Panc1 (cell line): ENCODE measurements at regions not wholly inside any gene's neighbourhood (a gene's known extent, or its start where the extent isn't known, plus 50 kb on each side); places are given as distances from the start of the nearest gene placed in this dataset.

ENCODE experiments used
- ATAC-seq: fragments of 200-7000 bp; cut with Tn5 transposase; 2 replicates; pipeline ENCODE4 v1.9.1; 2020; ENCODE audit warnings: mild to moderate bottlenecking, moderate library complexity
- BruUV-seq: library from RNA; stranded (reverse); fragments of 400-500 nt; replicated peaks from 2 replicates; lab custom pipeline; 2021; lab: Mats Ljungman, UMichigan
- CTCF ChIA-PET: fragments of 300-600 bp; sonication (Branson Sonifier 250); formaldehyde crosslinking; loops from one replicate; lab custom pipeline; 2022; ENCODE audit warnings: antibody characterized with exemption; lab: Charles Lee
- POLR2A ChIA-PET: fragments of 300-600 bp; sonication (Branson Sonifier 250); formaldehyde crosslinking; loops from one replicate; lab custom pipeline; 2022; ENCODE audit warnings: antibody characterized with exemption; lab: Charles Lee
- DNase-seq: peaks from one replicate; pipeline ENCODE4 v3.0.0-alpha.2; 2010; ENCODE audit warnings: low read depth, low spot score
- H3K27ac ChIP-seq: 2 replicates; pipeline ENCODE4 v1.5.1; 2011; ENCODE audit warnings: mild to moderate bottlenecking, low read length, inconsistent platforms
- H3K27me3 ChIP-seq: fragments of 200-500 bp; sonication (Bioruptor generic); 2 replicates; pipeline ENCODE4 v1.6.0; 2014; ENCODE audit warnings: low read length, inconsistent platforms; ENCODE audit not compliant: control insufficient read depth, insufficient read depth
- H3K36me3 ChIP-seq: fragments of 200-500 bp; sonication (Bioruptor generic); 2 replicates; pipeline ENCODE4 v1.5.1; 2014; ENCODE audit warnings: inconsistent platforms, mild to moderate bottlenecking, low read length, moderate library complexity; ENCODE audit not compliant: control insufficient read depth, insufficient read depth
- H3K4me1 ChIP-seq: 2 replicates; pipeline ENCODE4 v1.5.1; 2011; ENCODE audit warnings: inconsistent platforms, mild to moderate bottlenecking, low read length, moderate library complexity; ENCODE audit not compliant: control insufficient read depth, insufficient read depth
- H3K4me3 ChIP-seq, 2 experiments: 2 replicates each; pipeline ENCODE4 v1.5.1; 2011 to 2012; ENCODE audit warnings: low read depth in 2 of 2, low read length in 2 of 2, mild to moderate bottlenecking in 2 of 2, inconsistent platforms in 1 of 2, moderate library complexity in 1 of 2
- H3K9me3 ChIP-seq: fragments of 200-500 bp; sonication (Bioruptor generic); 2 replicates; pipeline ENCODE4 v1.5.1; 2014; ENCODE audit warnings: low read depth, mild to moderate bottlenecking, inconsistent platforms, low read length, moderate library complexity; ENCODE audit not compliant: control insufficient read depth, insufficient read depth
- CTCF ChIP-seq: fragments of 450-650 bp; IDR thresholded peaks from 2 replicates; pipeline ENCODE4 v1.5.1; 2017; ENCODE audit warnings: mild to moderate bottlenecking
- POLR2AphosphoS5 ChIP-seq: IDR thresholded peaks from 2 replicates; pipeline ENCODE4 v1.6.1; 2012; ENCODE audit warnings: mild to moderate bottlenecking, low read depth, low read length, moderate library complexity
- SIN3A ChIP-seq: IDR thresholded peaks from 2 replicates; pipeline ENCODE4 v1.6.1; 2012; ENCODE audit warnings: low read depth, mild to moderate bottlenecking, low read length, moderate library complexity, borderline replicate concordance; ENCODE audit not compliant: insufficient read depth
- TCF7L2 ChIP-seq: IDR thresholded peaks from 2 replicates; pipeline ENCODE4 v1.6.1; 2011; ENCODE audit warnings: mild to moderate bottlenecking, low read depth, low read length, inconsistent platforms
- in situ Hi-C: cut with HindIII; loops from 2 replicates; pipeline ENCODE4 v1.10.0; 2016; ENCODE audit warnings: low sequenced_read_pairs, low pct_unique_long_range_greater_than_20kb
- intact Hi-C: fragments of 100-400 bp; cut with micrococcal nuclease; formaldehyde crosslinking; loops from one replicate; pipeline ENCODE4 v1.10.0; 2022; ENCODE audit not compliant: unreplicated experiment
- TF ChIP-seq, protein P1 (sequence below), 2 experiments: IDR thresholded peaks; 2 replicates each; pipeline ENCODE4 v1.6.1; 2011 to 2012; ENCODE audit warnings: low read depth in 2 of 2, control low read depth in 1 of 2, low read length in 1 of 2, mild to moderate bottlenecking in 1 of 2, moderate library complexity in 1 of 2; ENCODE audit not compliant: insufficient read depth in 1 of 2

GRCh38 chr7:81232084-81232799 is 313.4 kb upstream of the SEMA3C start:
- no peak overlapping the region for H3K4me3 ChIP-seq
- intact Hi-C loops = no loop called here
- H3K4me1 ChIP-seq = no peaks in the 10 kb centered on the region
- in situ Hi-C loops = no loop called here
- H3K27me3 ChIP-seq = no peaks in the 10 kb centered on the region
- peak overlapping the region; percentile 25; the same call in 1 of the 2 replicates for H3K27ac ChIP-seq
- peak; percentile 53; the same call in 1 of the 2 replicates for ATAC-seq
- H3K36me3 ChIP-seq = no peaks in the 10 kb centered on the region
- ChIA-PET CTCF (no interaction called here), POLR2A (no interaction called here)
- BruUV-seq = no TSS peak
- no peak for TF ChIP-seq CTCF
- TF ChIP-seq POLR2AphosphoS5 = no peak
- TF ChIP-seq, protein P1, sequence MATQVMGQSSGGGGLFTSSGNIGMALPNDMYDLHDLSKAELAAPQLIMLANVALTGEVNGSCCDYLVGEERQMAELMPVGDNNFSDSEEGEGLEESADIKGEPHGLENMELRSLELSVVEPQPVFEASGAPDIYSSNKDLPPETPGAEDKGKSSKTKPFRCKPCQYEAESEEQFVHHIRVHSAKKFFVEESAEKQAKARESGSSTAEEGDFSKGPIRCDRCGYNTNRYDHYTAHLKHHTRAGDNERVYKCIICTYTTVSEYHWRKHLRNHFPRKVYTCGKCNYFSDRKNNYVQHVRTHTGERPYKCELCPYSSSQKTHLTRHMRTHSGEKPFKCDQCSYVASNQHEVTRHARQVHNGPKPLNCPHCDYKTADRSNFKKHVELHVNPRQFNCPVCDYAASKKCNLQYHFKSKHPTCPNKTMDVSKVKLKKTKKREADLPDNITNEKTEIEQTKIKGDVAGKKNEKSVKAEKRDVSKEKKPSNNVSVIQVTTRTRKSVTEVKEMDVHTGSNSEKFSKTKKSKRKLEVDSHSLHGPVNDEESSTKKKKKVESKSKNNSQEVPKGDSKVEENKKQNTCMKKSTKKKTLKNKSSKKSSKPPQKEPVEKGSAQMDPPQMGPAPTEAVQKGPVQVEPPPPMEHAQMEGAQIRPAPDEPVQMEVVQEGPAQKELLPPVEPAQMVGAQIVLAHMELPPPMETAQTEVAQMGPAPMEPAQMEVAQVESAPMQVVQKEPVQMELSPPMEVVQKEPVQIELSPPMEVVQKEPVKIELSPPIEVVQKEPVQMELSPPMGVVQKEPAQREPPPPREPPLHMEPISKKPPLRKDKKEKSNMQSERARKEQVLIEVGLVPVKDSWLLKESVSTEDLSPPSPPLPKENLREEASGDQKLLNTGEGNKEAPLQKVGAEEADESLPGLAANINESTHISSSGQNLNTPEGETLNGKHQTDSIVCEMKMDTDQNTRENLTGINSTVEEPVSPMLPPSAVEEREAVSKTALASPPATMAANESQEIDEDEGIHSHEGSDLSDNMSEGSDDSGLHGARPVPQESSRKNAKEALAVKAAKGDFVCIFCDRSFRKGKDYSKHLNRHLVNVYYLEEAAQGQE (IDR thresholded peaks at IDR 0.05; ENCODE audit: insufficient read depth in 1 of 2, low read depth in 2 of 2, low read length in 1 of 2) = no peak
- no peak for TF ChIP-seq SIN3A
- no peak for TF ChIP-seq TCF7L2
- DNase-seq = no peak
- H3K9me3 ChIP-seq = no peaks in the 10 kb centered on the region

GRCh38 chr7:81231301-81231838 is 312.5 kb upstream of the SEMA3C start:
- no peak for DNase-seq
- no peak for TF ChIP-seq CTCF
- TF ChIP-seq SIN3A = no peak
- TF ChIP-seq, protein P1 (IDR thresholded peaks at IDR 0.05; ENCODE audit: insufficient read depth in 1 of 2, low read depth in 2 of 2, low read length in 1 of 2) = no peak
- TF ChIP-seq POLR2AphosphoS5 = no peak
- no peak for TF ChIP-seq TCF7L2
- H3K4me1 ChIP-seq = no peaks in the 10 kb centered on the region
- POLR2A ChIA-PET = no interaction called here
- peak overlapping the region; percentile 2; the same call in 1 of the 2 replicates for H3K27ac ChIP-seq
- no peak overlapping the region for H3K4me3 ChIP-seq
- intact Hi-C loops = no loop called here
- H3K27me3 ChIP-seq = no peaks in the 10 kb centered on the region
- CTCF ChIA-PET = no interaction called here
- BruUV-seq = no TSS peak
- no peaks in the 10 kb centered on the region for H3K36me3 ChIP-seq
- ATAC-seq = no peak
- in situ Hi-C loops = no loop called here
- no peaks in the 10 kb centered on the region for H3K9me3 ChIP-seq
